ENCODE measurements at regions not wholly inside any gene's neighbourhood (a gene's known extent, or its start where the extent isn't known, plus 50 kb on each side); places are given as distances from the start of the nearest gene placed in this dataset.

DNA sequence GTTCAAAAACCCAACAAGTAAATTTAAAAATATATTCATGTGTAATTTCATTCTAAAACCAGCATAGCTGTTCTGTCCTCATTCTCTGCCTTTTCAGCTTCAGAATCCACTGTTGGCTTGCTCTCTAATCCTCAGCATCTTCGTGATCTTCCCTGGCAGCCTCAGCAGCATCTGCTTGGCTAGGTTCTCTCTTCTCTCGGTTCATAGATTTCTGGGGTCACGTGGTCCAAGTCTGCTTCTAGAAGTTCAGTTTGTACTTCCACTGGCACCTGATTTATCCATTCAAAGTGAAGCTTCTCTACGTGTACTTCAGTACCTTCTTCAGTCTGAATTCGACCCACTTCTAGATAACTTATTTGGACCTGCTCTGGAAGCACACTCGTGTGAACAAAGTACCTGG, 245.7 kb downstream of the EPM2A start:
- DNase-seq (ENCODE audit: low spot score): no peak

DNA sequence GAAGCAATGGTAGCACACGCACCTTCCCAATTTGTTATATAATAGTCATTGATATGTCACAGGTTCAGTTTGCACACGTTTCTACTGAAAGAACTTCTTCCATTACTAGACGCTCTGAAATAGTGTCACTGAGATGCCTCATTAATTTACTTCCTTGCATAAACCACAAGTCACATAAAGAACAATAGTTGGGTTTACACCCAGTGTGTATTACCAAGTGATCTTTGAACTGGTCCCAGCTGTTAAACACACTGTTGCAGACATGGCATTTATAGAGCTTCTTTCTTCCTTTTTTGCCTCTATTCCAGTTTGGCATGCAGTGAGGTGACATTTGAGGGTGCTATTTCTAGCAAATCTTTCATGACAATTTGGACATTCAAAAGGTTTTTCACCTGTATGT, 245.3 kb downstream of the EPM2A start:
- DNase-seq (ENCODE audit: low spot score): no peak

DNA sequence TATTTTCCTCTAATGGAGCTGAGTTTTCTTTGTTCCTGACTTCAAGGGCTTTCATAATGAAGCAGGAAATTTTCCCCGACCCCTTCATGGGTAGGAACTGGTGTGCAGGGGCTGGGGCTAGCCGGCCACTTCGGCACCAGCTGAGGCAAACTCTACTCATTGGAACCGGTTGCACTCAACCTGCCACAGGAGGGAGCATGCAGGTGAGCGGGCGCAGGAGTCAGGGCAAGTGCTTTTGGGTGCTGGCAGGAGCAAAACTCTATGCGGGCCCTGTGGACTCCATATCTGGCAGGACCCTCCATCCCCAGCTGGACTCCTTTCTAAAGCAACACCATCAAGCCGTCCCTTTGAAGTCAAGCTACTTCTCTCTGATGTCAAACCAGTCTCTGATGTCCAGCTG, 244.2 kb downstream of the EPM2A start:
- DNase-seq (ENCODE audit: low spot score): no peak

DNA sequence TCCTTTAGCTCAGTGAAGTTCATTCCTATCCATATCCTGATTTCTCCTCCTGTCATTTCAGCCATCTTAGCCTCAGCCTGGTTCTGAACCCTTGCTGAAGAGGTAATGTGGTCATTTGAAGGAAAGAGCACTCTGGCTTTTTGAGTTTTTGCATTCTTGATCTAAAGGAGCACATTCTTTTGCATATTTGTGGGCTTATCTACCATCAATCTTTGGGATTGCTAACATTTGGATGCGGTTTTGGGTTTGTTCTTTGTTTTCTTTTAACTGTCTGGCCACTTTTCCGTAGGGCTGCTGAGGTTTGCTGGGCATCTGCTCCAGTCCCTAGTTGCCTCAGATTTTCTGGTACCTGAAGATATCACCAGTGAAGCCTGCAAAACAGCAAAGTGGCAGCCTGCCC, 238.3 kb downstream of the EPM2A start:
- no peak for DNase-seq (ENCODE audit: low spot score)

DNA sequence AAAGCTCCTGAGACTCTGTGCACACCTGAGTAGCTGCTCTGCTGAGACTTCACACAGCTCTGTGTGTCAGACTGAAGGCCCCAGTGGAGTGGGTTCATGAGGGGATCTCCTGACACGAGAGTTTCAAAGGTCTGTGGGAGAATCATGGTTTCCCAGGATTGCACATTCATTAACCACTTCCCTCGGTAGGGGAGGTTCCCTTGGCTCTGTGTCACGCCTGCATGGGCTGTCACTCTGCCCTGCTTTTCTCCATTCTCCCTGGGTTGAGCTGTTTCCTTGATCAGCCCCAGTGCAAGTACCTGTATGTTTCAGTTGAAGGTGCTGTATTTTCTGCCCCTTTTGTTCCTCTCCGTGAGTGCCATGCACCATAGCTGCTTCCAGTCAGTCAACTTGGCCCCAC, 236.9 kb downstream of the EPM2A start:
- DNase-seq (ENCODE audit: low spot score): no peak

DNA sequence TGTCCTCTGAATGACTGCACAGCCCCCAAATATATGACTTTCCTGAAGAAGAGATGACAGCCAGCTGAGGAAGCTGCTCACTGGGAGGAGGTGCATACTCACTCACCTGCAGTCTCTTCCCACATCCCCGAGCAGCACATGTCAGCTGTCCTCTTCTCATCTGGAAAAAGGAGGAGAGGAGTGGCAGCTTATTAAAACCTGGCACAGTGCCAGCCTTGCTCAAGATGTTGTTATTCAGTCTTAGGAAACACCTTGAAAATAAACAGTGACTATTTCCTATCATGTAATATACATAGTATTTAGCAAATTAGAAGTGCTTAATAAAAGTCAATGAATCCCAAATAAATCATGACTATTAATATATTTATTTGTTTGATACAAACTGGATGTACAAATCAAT, 232.9 kb downstream of the EPM2A start:
- DNase-seq (ENCODE audit: low spot score): no peak

DNA sequence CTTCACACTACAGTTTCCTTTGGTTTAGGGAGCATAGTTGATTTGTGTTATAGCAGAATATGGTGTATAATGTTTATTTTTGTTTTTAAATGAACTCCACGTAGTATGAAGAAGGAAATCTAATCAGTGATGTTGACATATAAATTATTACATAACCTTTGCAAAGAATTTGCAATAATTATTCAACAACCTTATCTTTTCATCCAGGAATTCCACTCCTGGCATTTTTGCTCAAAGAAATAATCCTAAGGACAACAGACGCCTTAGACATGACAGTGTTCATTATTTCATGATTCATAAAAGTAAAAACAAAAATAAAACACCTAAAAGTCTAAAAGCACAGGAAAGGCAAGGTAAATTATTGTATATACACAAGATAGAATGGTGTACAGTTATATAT, 229.2 kb downstream of the EPM2A start:
- DNase-seq (ENCODE audit: low spot score): no peak

DNA sequence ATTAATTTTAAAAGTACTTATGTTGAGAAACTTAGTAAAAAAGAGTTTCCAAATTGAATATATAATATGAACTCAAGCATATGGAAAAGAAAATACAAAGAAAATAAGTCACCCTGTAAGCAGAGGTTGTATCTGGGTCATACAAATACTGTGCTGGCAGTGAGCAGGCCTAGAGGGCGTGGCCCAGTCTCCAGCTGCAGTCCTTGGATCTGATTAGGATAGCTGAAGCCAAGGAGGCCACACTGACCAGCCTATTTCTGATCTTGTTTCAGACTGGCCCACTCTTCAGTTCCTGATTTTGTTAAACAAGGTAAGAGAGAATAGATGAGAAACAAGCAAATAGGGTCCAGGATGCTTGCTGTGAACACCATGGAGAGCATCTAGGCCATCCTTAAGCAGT, 228.8 kb downstream of the EPM2A start:
- DNase-seq (ENCODE audit: low spot score): no peak

DNA sequence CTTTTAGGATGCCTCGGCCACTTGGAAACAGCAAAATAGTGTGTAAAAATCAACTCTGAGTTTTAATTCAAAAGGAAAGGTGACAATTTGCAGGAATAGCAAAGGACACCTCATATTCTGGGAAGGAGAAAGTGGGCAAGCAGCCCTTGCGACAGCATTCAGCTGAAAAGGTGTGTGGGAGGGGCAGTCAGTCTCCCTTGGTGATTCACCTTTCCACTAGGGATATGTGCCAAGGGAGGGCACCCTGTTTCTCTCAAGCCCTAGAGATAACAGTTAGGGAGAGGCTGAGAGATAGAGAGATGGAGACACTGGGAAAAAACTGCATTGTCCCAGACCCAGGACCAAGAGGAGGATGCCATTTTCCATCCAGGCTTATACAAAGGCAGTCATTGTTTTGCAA, 228.1 kb downstream of the EPM2A start:
- no peak for DNase-seq (ENCODE audit: low spot score)

DNA sequence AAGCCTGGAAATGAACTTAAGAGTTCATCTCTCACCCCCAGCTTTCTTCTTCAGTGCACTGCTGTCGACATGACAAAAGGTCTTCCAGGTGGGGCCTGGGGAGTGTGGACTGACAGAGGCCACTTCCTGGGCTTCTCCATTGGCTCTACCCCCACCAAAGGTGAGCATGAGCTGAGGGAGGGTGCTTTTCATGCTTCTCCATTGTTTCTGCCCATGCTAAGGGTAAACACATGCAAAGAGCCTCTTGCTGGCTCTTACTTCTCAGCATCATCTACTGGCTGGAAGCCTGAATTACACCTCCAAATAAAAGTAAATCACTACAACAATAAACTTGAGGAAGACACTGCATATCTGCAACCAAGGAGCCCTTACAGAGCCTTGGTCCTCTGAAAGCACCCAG, 227.2 kb downstream of the EPM2A start:
- DNase-seq (ENCODE audit: low spot score): no peak

DNA sequence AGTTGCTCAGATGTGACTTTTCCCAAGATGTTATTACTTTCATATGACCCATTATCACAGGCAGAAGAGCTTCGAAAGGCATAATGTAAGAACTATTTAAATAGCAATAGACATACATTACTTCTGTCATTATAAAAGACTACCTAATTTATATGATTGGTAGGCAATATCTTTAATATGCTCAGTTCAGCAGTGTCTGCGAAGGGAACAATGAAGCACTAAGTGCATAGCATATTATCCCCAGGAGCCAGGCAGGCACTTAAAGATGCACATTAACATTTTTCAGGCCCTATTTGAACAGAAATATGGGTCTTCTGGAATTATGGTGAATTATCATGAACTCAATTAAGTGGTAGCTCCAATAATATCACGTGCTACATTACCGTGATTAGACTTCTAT, 217.8 kb downstream of the EPM2A start:
- no peak for DNase-seq (ENCODE audit: low spot score)

DNA sequence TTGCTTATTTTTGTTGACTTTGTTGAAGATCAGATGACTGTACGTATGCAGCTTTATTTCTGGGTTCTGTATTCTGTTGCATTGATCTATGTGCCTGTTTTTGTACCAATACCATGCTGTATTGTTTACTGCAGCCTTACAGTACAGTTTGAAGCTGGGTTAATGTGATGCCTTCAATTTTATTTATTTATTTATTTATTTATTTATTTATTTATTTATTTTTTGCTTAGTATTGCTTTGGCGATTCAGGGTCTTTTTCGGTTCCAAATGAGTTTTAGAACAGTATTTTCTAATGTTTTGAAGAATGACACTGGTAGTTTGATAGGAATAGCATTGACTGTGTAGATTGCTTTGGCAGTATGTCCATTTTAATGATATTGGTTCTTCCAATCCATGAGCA, 210.3 kb downstream of the EPM2A start:
- no peak for DNase-seq (ENCODE audit: low spot score)

DNA sequence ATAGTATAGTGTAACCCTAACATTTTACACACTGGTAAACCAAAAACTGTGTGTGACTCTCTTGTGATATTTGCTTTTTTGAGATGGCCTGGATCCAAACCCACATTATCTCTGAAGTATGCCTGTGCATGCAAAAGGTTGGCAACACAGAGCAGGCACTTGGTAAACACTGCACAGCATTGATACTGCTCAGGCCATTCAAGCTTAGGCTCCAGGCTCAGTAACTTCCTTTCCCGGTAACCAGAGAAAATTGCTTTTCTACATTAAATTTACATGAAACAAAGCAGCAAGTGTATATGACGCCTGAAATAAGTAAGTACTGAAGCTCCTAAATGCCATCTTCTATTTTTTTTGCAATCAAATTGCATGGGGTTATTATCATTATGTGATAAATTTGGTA, 205.7 kb downstream of the EPM2A start:
- DNase-seq (ENCODE audit: low spot score): no peak

DNA sequence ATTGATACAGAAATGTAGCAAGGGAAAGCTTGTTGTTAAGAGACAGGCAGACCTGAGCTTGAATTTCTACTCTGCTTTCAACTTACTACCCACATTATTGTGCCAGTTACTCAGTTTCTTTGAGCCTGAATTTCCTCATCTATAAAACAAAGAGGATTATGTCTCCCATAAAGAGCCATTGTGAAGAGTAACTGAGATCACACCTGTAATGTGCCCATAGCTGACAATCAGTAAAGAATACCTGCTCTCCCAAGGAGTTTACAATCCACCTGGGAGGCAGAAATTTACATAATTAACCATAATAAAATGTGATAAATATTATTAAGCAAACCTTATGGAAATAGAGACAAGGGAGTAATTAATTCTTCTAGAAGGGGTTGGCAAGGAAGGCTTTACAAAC, 204.9 kb downstream of the EPM2A start:
- DNase-seq (ENCODE audit: low spot score): no peak

DNA sequence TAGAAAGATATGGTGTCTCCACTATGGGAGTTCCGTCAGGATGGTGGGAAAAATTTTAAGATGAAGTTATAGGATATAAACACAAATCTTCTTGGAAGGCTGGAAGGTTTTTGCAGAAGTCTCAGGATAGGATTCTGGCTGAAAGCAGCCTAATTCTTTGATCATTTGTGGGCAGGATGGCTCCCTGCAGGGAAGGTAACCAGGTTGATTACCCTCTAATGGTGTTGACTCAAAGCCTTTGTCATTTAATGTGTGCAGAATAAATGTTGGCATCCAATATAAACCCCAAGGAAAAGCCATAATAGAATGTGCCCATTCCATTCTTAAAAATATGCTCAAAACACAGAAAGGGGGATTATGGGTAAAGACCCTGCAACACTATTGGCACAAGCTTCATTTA, 204.3 kb downstream of the EPM2A start:
- no peak for DNase-seq (ENCODE audit: low spot score)

DNA sequence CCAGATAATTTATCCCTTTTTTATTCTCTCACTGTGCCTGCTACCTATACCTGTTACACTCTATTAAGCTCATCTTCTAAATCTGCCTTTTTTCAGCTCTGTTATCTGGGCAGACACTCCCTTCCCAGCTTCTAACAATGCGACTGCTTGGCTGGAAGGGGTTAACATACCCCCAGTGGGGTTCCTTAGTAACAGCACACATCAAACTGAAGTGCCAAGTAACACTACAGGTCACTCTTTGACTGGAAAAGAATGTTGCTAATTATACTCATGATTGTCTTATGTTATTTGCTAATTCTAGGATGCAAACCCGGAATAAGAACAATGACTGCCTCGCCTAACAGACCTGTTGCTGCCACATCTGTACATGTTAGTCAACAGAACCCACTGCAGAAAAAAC, 203.5 kb downstream of the EPM2A start:
- no peak for DNase-seq (ENCODE audit: low spot score)

DNA sequence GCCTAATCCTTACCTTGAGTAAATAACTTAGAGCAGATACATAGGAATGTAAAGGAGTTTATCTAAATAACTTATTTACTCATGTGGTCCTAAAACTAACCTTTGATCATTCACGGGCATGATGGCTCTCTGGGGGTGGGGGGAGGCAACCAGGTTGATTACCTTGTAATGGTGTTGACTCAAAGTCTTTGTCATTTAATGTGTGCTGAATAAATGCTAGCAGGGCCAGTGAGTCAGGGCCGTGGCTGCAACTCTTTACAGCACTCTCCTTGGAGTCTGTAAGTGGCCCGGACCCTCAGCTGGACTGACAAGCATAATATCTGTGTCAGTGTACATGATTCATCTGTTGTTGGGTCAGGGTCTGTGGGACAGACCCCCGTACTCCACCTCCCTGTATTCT, 203.0 kb downstream of the EPM2A start:
- DNase-seq (ENCODE audit: low spot score): peak; percentile 8

DNA sequence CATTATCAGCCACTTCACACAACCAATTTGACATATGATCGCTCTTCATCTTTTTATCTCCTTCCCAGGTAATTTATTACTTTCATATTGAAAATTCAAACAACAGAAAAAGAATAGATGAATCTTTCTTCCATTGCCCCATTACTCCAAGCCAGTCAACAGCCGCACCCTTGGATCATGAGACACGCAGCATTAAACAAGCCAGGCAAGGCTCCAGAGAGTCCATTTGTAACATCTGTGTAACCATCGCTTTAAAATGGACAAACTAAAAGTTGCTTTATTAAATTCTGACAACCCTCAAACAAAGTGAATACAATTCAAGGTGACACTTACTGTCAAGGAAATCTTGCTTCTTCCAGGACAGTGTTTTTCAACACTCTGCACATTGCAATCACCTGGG, 200.3 kb downstream of the EPM2A start:
- no peak for DNase-seq (ENCODE audit: low spot score)

DNA sequence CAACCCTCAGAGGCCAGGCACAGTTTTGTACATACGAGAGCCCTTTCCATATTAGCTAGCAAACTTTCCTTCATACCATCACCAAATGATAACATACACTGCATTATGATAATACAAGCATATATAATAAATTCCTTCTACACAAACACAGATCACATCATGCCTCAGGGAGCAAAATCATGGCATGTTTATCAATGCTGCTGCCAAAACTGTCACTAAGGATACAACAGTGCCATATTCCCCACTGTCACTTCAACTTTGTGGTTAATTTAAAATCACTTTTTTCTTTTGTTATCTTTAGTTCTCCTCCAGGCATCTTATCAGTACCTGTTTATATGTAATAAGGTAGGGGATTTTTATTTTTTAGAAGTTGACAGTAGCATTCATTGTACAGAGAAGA, 196.3 kb downstream of the EPM2A start:
- DNase-seq (ENCODE audit: low spot score): no peak

DNA sequence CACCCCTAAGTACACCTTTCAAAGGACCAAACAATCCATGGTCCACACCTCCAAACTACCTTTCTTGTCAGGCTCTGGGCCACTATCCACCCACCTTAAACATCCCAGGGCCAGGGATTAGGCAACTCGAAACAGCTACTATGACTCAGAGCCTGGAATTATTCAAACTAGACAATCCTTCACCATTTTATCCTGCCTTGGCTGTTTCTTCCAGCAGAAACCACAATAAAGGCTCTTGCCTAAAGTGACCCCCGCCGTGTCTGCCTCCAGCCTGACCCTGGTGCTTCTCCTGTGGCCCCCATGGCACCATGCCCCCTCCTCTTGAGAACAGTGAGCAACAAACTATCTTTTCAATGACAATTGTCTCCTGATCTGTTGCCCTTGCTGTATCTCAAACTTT, 195.5 kb downstream of the EPM2A start:
- no peak for DNase-seq (ENCODE audit: low spot score)

DNA sequence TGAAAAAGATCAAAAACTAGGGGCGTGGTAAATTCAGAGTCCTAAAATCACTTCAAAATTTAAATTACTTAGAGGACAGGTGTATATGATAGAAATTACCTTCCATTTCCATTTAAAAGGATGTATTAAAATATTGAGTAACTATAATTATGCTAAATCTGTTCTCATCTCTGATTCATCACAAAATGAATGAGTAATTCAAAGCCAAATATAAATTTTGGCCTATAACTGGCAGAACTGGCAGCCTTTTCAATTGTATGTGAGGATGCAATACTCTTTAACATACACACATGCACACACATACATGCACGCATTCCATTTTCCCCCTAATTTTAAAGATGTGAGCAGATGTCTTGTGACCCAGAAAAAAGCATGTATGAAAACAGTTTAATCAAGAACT, 194.6 kb downstream of the EPM2A start:
- no peak for DNase-seq (ENCODE audit: low spot score)

DNA sequence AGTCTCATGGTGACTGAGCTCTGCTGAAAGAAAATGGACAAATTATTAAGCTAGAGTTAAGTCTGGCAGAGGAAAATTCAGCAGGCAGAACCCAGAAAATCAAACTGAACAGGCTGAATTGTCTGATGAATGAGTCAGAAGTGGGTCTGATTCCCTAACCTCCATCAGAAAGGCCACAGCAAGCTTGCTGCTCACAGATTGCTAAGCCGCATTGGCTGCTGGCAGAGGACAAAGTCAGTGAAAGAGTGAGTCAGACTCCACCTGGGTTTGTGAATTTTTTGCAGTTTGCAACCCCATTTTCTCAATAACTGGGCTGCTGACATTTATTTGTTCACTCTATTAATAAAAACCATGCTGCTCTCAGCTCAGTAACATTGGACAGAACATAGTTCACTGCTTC, 191.3 kb downstream of the EPM2A start:
- no peak for DNase-seq (ENCODE audit: low spot score)

DNA sequence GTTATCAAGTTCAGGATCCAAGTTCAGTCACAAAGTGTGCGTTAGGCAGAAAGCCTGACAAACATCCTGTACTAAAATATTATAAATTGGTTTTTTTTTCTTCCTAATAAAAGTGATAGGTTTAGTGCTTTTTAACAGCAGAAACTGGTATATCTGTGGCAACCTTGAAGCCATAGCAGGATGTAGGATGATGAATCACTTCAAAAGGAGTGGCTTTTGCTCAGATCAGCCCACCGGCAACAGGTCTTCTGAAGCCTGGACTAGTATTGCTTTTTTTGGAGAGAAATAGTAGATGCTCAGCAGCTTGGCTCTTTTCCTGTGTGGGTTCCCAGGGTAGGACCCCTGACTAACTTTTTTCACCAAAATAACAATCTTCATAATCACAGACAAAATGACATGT, 190.8 kb downstream of the EPM2A start:
- DNase-seq (ENCODE audit: low spot score): no peak

DNA sequence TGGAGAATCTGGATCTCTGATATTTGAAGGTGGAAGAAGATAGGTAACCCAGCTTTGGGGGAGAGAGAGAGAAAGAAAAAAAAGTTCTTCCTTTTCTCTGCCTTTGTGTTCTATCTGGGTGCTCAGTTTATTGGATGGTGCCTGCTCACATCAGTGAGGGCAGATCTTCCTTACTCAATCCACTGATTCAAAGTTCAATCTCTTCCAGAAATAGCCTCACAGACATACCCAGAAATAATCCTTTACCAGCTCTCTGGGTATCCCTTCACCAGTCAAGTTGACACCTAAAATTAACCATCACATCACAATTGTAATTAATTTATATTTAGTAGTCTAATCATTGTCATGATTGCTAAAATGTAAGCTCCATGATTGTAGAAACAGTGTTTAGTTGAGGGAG, 189.1 kb downstream of the EPM2A start:
- DNase-seq (ENCODE audit: low spot score): no peak

DNA sequence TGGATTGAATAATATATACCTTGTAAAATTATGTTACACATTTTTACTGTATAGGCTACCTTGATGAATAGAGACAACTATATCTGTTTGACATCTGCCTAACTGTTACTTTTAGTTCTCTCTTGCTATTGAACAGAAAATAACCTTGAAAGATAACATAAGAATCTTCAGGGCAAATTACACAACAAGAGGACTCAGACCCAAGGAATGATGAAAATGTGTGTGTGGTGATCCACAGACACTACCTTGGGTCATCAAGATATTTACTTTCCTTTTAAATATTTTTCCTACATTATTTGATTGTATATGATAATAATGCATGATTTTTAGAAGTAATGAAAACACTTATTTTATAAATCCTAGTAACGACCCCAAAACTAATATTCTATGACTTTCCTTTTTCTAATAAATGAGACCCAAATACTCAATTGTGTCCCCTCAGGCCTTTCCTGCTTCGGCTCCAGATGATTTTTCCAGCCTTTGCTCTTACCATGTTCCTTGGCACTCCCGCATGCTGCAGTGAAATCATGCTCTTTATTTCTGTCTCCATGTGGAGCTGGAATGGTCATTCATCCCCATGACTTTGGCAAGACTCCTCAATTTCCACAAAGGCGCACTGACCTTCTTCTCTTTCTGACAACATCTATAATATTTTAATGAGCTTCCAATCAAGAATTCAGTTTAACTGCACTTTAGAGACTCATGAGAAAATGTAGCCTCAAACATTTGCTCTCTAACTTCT, 187.6 kb downstream of the EPM2A start:
- no peak for DNase-seq (ENCODE audit: low spot score)

All from HuH-7 (cell line).